H1 (cell line): ENCODE measurements at regions not wholly inside any gene's neighbourhood (a gene's known extent, or its start where the extent isn't known, plus 50 kb on each side); places are given as distances from the start of the nearest gene placed in this dataset.

Experiments
- CTCF ChIA-PET: fragments of 300-600 bp; sonication (Branson Sonifier 250); formaldehyde crosslinking; loops from one replicate; lab custom pipeline; 2021; ENCODE audit not compliant: partially characterized antibody; lab: Charles Lee
- POLR2A ChIA-PET: fragments of 300-600 bp; sonication (Branson Sonifier 250); formaldehyde crosslinking; loops from one replicate; lab custom pipeline; 2021; ENCODE audit warnings: inconsistent platforms; ENCODE audit not compliant: partially characterized antibody; lab: Charles Lee
- DNase-seq, 2 experiments: peaks; one replicate each; pipeline versions ENCODE4 v3.0.0 to v3.0.0-alpha.2; 2010 to 2022; ENCODE audit warnings: low spot score in 2 of 2, low read depth in 1 of 2, mixed read lengths in 1 of 2
- FAIRE-seq: peaks from 2 replicates; lab custom pipeline; 2011; peaks lifted over from hg19 to GRCh38; lab: Jason Lieb, UNC
- H2AFZ ChIP-seq: 2 replicates; pipeline ENCODE4 v1.8.1; 2012; ENCODE audit warnings: low read length, inconsistent platforms
- H2AK5ac ChIP-seq: 2 replicates; pipeline ENCODE4 v1.6.1; 2013; ENCODE audit warnings: low read depth, low read length
- H2BK120ac ChIP-seq: replicated peaks from 2 replicates; pipeline ENCODE3; 2013; ENCODE audit warnings: low read depth, low read length, inconsistent platforms
- H2BK12ac ChIP-seq: 2 replicates; pipeline ENCODE4 v1.6.1; 2013; ENCODE audit warnings: low read depth, low read length
- H2BK15ac ChIP-seq: 2 replicates; pipeline ENCODE4 v1.6.1; 2013; ENCODE audit warnings: low read length
- H2BK20ac ChIP-seq: 2 replicates; pipeline ENCODE4 v1.6.1; 2013; ENCODE audit warnings: low read length
- H2BK5ac ChIP-seq: 2 replicates; pipeline ENCODE4 v1.6.1; 2013; ENCODE audit warnings: low read depth, low read length
- H3K14ac ChIP-seq: 2 replicates; pipeline ENCODE4 v1.6.1; 2013; ENCODE audit warnings: inconsistent platforms; ENCODE audit not compliant: insufficient read length
- H3K18ac ChIP-seq: 2 replicates; pipeline ENCODE4 v1.6.1; 2013; ENCODE audit warnings: low read length; ENCODE audit errors: extremely low read depth
- H3K23ac ChIP-seq: 2 replicates; pipeline ENCODE4 v1.6.1; 2013; ENCODE audit warnings: inconsistent platforms; ENCODE audit not compliant: insufficient read length
- H3K23me2 ChIP-seq: 2 replicates; pipeline ENCODE4 v1.6.1; 2013; ENCODE audit warnings: low read depth, low read length
- H3K27ac ChIP-seq: 2 replicates; pipeline ENCODE4 v1.6.1; 2011; ENCODE audit warnings: low read depth, low read length, inconsistent platforms
- H3K27me3 ChIP-seq, 4 experiments: replicated peaks in 1 of 4; 1 replicate in 1 of 4; 2 replicates in 3 of 4; pipeline versions ENCODE4 v1.6.1 to v1.8.1; 2011 to 2013; ENCODE audit warnings: low read length in 3 of 4, mild to moderate bottlenecking in 3 of 4, inconsistent platforms in 2 of 4, mixed read lengths in 2 of 4, moderate library complexity in 1 of 4; ENCODE audit not compliant: control insufficient read depth in 3 of 4, insufficient read depth in 3 of 4; ENCODE audit errors: extremely low read depth in 1 of 4
- H3K36me3 ChIP-seq, 4 experiments: 2 replicates each; pipeline versions ENCODE4 v1.6.1 to v1.8.1; 2011 to 2013; ENCODE audit warnings: mild to moderate bottlenecking in 4 of 4, low read length in 3 of 4, moderate library complexity in 2 of 4, control low read depth in 1 of 4, inconsistent platforms in 1 of 4; ENCODE audit not compliant: insufficient read depth in 4 of 4, control insufficient read depth in 2 of 4
- H3K4ac ChIP-seq: replicated peaks from 2 replicates; pipeline ENCODE3; 2013; ENCODE audit warnings: low read length, low read depth, mixed read lengths, inconsistent platforms; ENCODE audit not compliant: insufficient read length
- H3K4me1 ChIP-seq, 4 experiments: replicated peaks in 1 of 4; 1 replicate in 1 of 4; 2 replicates in 3 of 4; pipeline versions ENCODE4 v1.6.1 to v1.8.1; 2011 to 2013; ENCODE audit warnings: low read length in 3 of 4, inconsistent platforms in 2 of 4, mixed read lengths in 1 of 4; ENCODE audit not compliant: insufficient read depth in 4 of 4, control insufficient read depth in 3 of 4
- H3K4me2 ChIP-seq, 2 experiments: 2 replicates each; pipeline versions ENCODE4 v1.6.1 to v1.8.1; 2011 to 2013; ENCODE audit warnings: low read depth in 2 of 2, low read length in 2 of 2, control low read depth in 1 of 2, inconsistent platforms in 1 of 2, mild to moderate bottlenecking in 1 of 2; ENCODE audit not compliant: insufficient read depth in 1 of 2
- H3K4me3 ChIP-seq, 4 experiments: fragments of 200-600, 300-600 bp in 1 of 4; sonication (generic), shearing (Covaris generic), sonication (Bioruptor Twin) in 1 of 4; 2 replicates each; pipeline versions ENCODE4 v1.5.1 to v1.8.1; 2011 to 2016; ENCODE audit warnings: low read length in 4 of 4, low read depth in 3 of 4, control low read depth in 2 of 4, inconsistent platforms in 2 of 4, mild to moderate bottlenecking in 2 of 4, mixed read lengths in 1 of 4, moderate library complexity in 1 of 4; ENCODE audit not compliant: insufficient read depth in 2 of 4; ENCODE audit errors: extremely low read depth in 1 of 4
- H3K56ac ChIP-seq: replicated peaks from 2 replicates; pipeline ENCODE3; 2013; ENCODE audit warnings: low read depth, mild to moderate bottlenecking, mixed read lengths, low read length, inconsistent platforms; ENCODE audit not compliant: insufficient read length
- H3K79me1 ChIP-seq: 2 replicates; pipeline ENCODE4 v1.6.1; 2013; ENCODE audit warnings: low read depth, low read length, control low read depth
- H3K79me2 ChIP-seq, 2 experiments: 2 replicates each; pipeline versions ENCODE4 v1.6.1 to v1.8.1; 2012 to 2013; ENCODE audit warnings: low read length in 2 of 2, mild to moderate bottlenecking in 2 of 2, inconsistent platforms in 1 of 2; ENCODE audit not compliant: insufficient read depth in 2 of 2, control insufficient read depth in 1 of 2
- H3K9ac ChIP-seq, 4 experiments: replicated peaks in 1 of 4; 1 replicate in 1 of 4; 2 replicates in 3 of 4; pipeline versions ENCODE4 v1.6.1 to v1.8.1; 2011 to 2013; ENCODE audit warnings: low read depth in 3 of 4, low read length in 3 of 4, control low read depth in 2 of 4, mild to moderate bottlenecking in 2 of 4, moderate library complexity in 2 of 4, inconsistent platforms in 1 of 4; ENCODE audit errors: extremely low read depth in 1 of 4
- H3K9me3 ChIP-seq, 2 experiments: 2 replicates each; pipeline versions ENCODE4 v1.6.1 to v1.8.1; 2012 to 2013; ENCODE audit warnings: mild to moderate bottlenecking in 2 of 2, moderate library complexity in 2 of 2, control low read depth in 1 of 2, inconsistent platforms in 1 of 2, low read depth in 1 of 2, low read length in 1 of 2, mixed read lengths in 1 of 2; ENCODE audit not compliant: insufficient read depth in 2 of 2
- H4K20me1 ChIP-seq, 2 experiments: replicated peaks in 1 of 2; 2 replicates each; pipeline versions ENCODE3 to v1.8.1; 2011 to 2013; ENCODE audit warnings: inconsistent platforms in 2 of 2, low read length in 2 of 2, mild to moderate bottlenecking in 1 of 2; ENCODE audit not compliant: insufficient read depth in 2 of 2, control insufficient read depth in 1 of 2
- H4K5ac ChIP-seq: 2 replicates; pipeline ENCODE4 v1.6.1; 2013; ENCODE audit warnings: low read length, low read depth, mixed read lengths, inconsistent platforms; ENCODE audit not compliant: insufficient read length
- H4K8ac ChIP-seq: 2 replicates; pipeline ENCODE4 v1.8.0; 2013; ENCODE audit warnings: mild to moderate bottlenecking, moderate library complexity, low read length, inconsistent platforms; ENCODE audit not compliant: insufficient read depth; ENCODE audit errors: extremely low read depth
- H4K91ac ChIP-seq: replicated peaks from 2 replicates; pipeline ENCODE3; 2013; ENCODE audit warnings: low read length, mixed read lengths, inconsistent platforms; ENCODE audit not compliant: insufficient read length
- ATF2 ChIP-seq: IDR thresholded peaks from 2 replicates; pipeline ENCODE4 v1.6.1; 2012; ENCODE audit warnings: low read length, inconsistent platforms
- BCL11A ChIP-seq, 2 experiments: IDR thresholded peaks; one replicate each; pipeline ENCODE4 v1.6.1; 2011; ENCODE audit warnings: low read depth in 2 of 2, low read length in 2 of 2, mild to moderate bottlenecking in 2 of 2
- CTBP2 ChIP-seq: IDR thresholded peaks from 2 replicates; pipeline ENCODE4 v1.7.0; 2011; ENCODE audit warnings: borderline replicate concordance, mild to moderate bottlenecking, moderate library complexity, mixed read lengths, low read length; ENCODE audit not compliant: insufficient read depth, insufficient read length
- KDM5A ChIP-seq: fragments of 200-600 bp; IDR thresholded peaks from 2 replicates; pipeline ENCODE4 v1.7.1; 2012; ENCODE audit warnings: mild to moderate bottlenecking, low read length, inconsistent platforms, mixed read lengths
- MAFK ChIP-seq: IDR thresholded peaks from 2 replicates; pipeline ENCODE4 v1.6.1; 2012; ENCODE audit warnings: low read depth, mild to moderate bottlenecking, improper control_type of control experiment, low read length
- POLR2AphosphoS5 ChIP-seq: IDR thresholded peaks from 2 replicates; pipeline ENCODE4 v1.6.1; 2011; ENCODE audit warnings: low read depth, low read length
- WGBS, 2 experiments: shearing (Covaris generic) in 1 of 2; methylation state at CpG; one replicate each; pipeline versions ENCODE4 v1.1.6 to v1.1.7; 2013 to 2015; ENCODE audit warnings: low lambda C conversion rate in 2 of 2, mixed read lengths in 2 of 2, inconsistent platforms in 1 of 2, low coverage in 1 of 2, missing lambda C conversion rate in 1 of 2; ENCODE audit not compliant: insufficient replicate concordance in 2 of 2, insufficient coverage in 1 of 2, insufficient read length in 1 of 2; ENCODE audit errors: extremely low coverage in 1 of 2, missing lambda C conversion rate in 1 of 2; 5-methylcytosine and 5-hydroxymethylcytosine counted together

GRCh38 chr7:38034062-38034908 lies 113.8 kb downstream of the EPDR1 start:
- no peak for FAIRE-seq
- no peaks in the 10 kb centered on the region for H4K20me1 ChIP-seq

More at GRCh38 chr7:38034062-38034908, 113.8 kb downstream of the EPDR1 start:
- Histone ChIP-seq H3K9me3 (no peaks in the 10 kb centered on the region), H3K27ac (no peak overlapping the region), H3K56ac (no peak overlapping the region), H4K8ac (no peak overlapping the region), H3K4ac (no peak overlapping the region), H2BK5ac (no peak overlapping the region), H3K14ac (no peak overlapping the region), H3K9ac (no peak overlapping the region), H3K23me2 (no peaks in the 10 kb centered on the region), H3K23ac (no peak overlapping the region), H2AK5ac (no peak overlapping the region), H2BK120ac (no peak overlapping the region), H4K91ac (no peak overlapping the region), H3K4me2 (no peak overlapping the region), H3K4me1 (no peaks in the 10 kb centered on the region), H2BK15ac (no peak overlapping the region), H2BK12ac (no peak overlapping the region), H3K4me3 (no peak overlapping the region), H3K79me1 (no peaks in the 10 kb centered on the region), H3K79me2 (no peaks in the 10 kb centered on the region), H2BK20ac (no peak overlapping the region), H4K5ac (no peak overlapping the region), H3K36me3 (no peaks in the 10 kb centered on the region), H3K18ac (no peak overlapping the region), H2AFZ (no peak overlapping the region), H3K27me3 (no peaks in the 10 kb centered on the region)
- POLR2A ChIA-PET: no interaction called here
- 95% methylated on average over 5 of the region's 5 CpGs; no CpG with 5 or more reads in 1 of the 2 experiments for WGBS, 2 experiments
- CTCF ChIA-PET: interaction anchor here (0.7 to 1.1 kb wide), 2 partner anchors 9 to 40 kb away, joined by 3 to 4 read pairs; no protein-coding TSS in a partner anchor
- TF ChIP-seq KDM5A: no peak
- TF ChIP-seq ATF2: no peak
- TF ChIP-seq MAFK: peak; percentile 84; the same call in 1 of the 2 replicates
- no peak for TF ChIP-seq POLR2AphosphoS5
- no peak for TF ChIP-seq CTBP2
- no peak for TF ChIP-seq BCL11A (IDR thresholded peaks at IDR 0.05; ENCODE audit: low read depth in 2 of 2, low read length in 2 of 2)
- DNase-seq: no peak
